ENCODE measurements at regions not wholly inside any gene's neighbourhood (a gene's known extent, or its start where the extent isn't known, plus 50 kb on each side); places are given as distances from the start of the nearest gene placed in this dataset.
"Not testable (repeated sequence)": the region's sequence is repeated elsewhere in the genome, so short reads cannot be mapped to it uniquely, and the experiment has no call there.

DNA sequence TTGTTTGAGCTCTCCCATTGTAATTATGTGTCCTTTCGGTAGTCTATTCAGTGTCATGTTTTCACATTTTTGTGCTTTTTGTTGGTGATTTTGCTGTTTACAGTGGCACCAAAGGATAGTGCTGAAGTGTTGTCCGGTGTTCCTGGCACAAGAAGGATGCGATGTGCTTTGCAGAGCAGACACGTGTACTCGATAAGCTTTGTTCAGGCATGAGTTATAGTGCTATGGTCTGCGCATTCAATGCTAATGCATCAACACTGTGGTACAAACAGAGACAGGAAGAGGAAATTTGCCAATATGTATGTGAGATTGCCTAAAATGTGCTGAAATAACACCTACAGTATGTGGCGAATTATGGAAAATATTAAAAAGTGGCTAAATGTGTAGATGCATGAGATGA is 913.4 kb upstream of the ACO1 start:
- DNase-seq (ENCODE audit: low spot score), result no peak

DNA sequence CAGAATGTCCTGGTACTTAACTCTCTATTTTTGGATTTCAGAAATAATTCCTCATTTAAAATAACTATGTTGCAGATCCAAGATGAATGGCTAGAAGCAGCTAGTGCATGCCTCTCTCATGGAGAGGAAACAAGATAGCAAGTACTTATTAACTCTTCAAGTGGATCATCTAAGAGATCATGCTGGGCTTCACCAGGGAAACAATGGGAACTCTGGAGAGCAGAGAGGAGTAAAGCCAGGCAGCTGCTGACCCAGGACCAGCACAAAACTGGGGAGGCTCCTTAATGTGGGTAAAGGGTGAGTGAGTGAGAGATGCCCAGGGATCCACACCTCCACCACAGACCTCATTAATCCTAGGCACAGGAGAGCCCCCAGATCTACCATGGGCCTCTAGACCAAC is 897.8 kb upstream of the ACO1 start:
- DNase-seq (ENCODE audit: low spot score), result no peak

DNA sequence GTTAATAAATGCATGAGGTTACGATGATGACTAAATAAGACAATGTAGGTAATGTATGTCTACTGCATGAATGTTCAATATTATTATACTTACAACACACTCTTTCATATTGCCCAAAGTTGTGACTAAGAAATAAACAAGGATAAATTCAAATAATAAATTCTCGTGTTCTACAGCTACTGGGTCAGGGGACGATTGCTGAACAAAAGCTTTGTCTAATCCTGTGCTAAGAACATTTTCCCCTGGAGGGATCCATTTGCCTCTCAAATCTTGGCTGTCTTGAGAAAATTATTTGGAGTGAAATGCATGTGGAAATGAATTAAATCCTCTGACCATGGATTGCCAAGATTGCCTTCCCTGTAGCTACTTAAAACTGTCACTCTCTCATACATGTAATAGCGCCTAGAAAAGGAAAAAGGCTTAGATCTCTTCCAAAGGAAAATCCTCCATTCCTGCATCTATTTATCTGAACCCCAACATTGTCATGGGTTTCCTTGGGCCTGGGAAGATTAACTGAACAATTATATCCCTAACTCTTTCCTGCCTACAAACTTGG is 893.8 kb upstream of the ACO1 start:
- no peak for DNase-seq (ENCODE audit: low spot score)

DNA sequence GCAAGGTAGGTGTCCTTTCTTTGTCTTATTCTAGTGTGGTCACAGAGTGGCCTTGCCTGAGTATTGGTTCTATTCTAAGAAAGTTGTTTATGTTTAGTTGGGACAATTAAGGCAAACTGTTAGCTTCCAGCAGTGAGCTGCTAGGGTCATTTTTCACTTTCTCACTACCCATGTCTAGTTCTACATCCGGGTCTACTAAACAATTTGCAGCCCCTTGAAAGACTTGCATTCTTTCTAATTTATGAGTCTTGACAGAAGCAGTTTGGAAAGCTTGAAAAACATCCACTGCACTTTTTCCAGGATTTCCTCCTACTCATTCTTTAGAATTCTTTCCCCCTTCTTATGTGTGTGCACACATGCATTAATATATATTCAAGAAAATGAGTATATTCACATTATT is 892.2 kb upstream of the ACO1 start:
- no peak for DNase-seq (ENCODE audit: low spot score)

DNA sequence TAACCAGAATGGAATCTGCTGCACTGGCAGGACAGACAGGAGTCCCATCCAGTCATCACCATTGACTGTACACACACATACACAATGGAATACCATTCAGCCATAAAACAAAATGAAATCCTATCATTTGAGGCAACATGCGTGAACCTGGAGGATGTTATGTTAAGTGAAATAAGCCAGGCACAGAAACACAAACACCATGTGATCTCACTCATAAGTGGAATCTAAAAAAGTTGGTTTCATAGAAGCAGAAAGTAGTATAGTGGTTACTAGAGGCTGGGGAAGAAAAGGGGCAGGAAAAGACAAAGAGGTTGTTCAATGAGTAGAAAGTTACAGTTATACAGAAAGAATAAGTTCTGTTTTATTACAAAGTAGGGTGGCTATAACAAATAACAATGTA is 884.0 kb upstream of the ACO1 start:
- DNase-seq (ENCODE audit: low spot score), result no peak

DNA sequence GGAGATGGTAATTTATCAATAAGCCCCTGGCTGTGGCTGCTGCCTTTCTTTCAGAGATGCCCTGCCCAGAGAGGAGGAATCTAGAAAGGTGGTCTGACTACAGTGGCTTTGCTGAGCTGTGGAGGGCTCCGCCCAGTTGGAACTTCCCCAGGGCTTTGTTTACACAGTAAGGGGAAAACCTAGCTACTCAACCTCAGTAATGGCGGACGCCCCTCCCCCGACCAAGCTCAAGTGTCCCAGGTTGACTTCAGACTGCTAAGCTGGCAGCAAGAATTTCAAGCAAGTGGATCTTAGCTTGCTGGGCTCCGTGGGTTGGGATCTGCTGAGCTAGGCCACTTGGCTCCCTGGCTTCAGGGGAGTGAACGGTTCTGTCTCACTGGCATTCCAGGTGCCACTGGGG is 865.4 kb upstream of the ACO1 start:
- DNase-seq (ENCODE audit: low spot score), result no peak

DNA sequence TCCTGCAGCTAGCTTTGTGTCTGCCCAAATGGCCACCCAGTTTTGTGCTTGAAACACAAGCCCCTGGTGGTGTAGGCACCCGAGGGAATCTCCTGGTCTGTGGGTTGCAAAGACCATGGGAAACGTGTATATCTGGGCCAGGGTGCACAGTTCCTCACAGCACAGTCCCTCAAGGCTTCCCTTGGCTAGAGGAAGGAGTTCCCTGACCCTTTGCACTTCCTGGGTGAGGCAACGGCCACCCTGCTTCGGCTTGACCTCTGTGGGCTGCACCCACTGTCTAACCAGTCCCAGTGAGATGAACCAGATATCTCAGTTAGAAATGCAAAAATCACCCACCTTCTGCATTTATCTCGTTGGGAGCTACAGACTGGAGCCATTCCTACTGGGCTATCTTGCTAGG is 865.0 kb upstream of the ACO1 start:
- DNase-seq (ENCODE audit: low spot score), result no peak

DNA sequence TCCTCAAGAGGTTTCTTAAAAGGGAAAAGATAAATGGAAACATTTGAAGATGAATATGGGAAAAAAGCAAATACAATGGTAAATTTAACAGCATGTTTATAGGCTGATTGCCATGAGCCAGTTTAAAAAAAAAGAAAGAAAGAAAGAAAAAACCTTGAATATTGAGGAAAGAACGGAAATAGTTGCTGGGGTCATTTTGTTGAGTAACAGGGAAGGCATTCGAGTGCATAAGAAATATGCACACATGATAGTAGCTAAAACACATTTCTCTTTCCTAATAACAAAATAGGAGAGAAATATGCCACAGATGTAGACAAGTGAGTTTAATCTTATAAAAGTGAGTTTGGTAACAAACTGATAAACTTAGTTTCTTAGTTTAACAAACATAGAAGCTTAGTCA is 864.6 kb upstream of the ACO1 start:
- DNase-seq (ENCODE audit: low spot score), result no peak

DNA sequence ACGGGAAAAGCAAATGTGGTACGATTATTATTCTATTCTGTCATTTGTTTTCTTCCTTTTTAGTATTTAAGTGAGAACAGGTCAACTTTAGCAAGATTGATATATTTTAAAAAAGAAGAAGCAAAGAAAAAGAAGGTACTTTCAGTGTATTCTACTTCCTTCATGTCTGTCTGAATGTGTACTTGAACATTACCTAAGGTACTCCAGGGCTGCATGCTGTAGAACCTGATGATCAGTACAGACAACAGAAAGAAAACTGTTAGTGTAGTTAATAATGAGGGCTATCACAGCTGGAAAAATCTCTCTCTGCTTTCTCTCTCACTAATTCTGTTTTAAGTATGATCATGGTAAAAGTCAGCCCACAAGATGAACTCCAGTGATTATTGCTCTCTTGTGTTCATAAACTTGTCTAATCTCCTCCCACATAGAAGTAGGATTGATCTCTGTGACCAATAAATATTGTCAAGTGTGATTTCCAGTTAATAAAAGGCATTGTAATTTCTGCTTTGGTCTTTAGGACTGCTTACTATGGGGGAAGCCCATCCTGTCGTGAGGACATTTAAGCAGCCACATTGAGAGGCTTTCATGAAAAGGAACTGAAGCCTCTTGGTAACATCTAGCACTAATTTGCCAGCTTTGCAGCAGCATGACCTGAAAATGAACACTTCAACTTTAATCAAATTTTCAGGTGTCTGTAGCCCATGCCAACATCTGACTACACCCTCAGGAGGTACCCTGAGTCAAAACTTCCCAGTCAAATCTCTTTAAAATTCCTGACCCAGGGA is 864.0 kb upstream of the ACO1 start:
- DNase-seq (ENCODE audit: low spot score), result no peak

DNA sequence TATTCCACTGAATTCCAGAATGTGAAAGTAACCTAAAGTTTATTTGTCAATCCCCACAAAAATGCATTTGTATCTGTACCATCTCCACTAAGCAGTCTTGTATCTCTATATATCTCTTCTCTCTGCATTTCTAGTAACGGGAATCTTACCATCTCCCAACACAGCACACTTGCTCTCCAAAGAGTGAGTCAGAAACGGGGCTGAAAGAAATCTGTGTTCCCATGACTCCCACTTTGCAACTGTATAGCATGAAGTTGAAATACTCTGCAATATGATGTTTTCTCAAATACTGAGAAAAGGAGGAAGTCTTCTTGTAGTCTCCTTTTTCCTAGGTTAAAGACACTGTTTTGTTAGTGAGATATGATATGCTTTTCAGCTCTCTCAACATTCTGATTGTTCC is 848.8 kb upstream of the ACO1 start:
- no peak for DNase-seq (ENCODE audit: low spot score)

DNA sequence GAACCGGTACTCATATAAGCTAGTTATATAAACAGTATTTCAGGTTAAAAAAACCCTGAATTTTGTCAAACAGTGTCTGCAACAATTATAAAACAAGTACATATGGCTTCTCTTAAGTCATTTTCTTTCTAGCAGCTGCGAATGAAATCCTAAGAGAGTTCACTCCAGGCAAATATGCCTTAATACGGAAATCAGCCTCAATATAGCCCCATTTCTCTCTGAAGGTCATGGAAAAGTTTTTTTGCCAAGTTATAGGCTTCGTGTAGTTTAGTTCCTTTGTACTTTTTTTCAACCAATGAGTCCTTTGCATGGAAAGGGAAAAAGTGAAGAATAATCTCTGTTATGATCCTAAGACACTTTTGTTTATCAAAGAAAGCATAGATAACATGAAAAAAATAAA is 848.0 kb upstream of the ACO1 start:
- no peak for DNase-seq (ENCODE audit: low spot score)

DNA sequence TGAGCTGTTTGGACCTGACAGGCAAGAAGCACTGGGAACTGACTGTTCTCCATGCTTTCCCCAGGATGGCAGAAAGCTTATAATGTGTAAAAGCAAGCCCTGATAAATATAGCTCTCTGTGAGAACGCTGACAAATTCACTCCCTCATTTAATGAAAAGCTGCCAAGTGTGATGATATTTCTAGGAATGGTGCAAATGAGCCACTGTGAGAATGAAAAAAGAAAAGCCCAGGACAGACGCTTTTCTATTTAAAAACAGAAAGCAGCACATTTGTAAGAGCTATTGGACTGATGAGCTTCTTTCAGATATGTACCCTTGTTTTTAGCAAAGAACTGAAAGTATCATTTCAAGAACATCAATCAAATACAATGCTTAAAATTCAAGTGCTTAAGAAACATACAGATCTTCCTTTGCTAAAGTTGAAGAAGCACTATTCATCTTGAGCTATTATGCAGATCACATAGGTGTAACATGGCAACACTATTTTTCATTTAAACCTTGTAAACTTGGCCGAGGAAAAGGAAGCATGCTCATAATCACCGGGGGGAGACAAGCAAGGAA is 842.6 kb upstream of the ACO1 start:
- no peak for DNase-seq (ENCODE audit: low spot score)

DNA sequence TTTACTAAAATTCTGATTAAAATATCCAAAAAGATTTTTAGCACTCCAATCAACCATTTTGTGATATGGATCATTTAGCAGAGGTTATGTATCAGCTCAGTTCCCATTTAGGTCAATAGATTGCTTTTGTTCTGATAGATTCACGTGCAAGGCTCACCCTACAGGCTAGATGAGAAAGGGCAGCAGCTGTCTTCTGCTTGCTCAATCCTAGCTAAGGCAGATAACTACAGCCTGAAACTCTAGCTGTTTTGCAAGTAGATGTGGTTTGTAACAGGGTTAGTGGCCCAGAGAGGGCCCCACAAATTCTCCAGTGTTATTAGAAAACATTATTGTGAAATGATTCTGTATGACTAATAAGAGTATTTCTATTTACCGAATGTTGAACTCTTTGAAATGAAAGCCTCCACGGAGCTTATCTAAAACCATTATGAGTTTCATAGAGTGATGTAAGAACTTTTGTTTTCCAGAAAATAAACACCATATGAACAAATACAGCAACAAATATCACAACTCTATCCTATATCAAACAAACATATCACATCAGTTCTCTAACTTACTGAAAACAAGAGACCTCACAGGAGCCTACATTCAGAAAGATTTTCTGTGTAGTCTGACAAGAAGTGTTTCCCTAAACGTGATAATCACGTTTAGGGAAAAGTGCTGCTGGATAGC is 841.9 kb upstream of the ACO1 start:
- no peak for DNase-seq (ENCODE audit: low spot score)

DNA sequence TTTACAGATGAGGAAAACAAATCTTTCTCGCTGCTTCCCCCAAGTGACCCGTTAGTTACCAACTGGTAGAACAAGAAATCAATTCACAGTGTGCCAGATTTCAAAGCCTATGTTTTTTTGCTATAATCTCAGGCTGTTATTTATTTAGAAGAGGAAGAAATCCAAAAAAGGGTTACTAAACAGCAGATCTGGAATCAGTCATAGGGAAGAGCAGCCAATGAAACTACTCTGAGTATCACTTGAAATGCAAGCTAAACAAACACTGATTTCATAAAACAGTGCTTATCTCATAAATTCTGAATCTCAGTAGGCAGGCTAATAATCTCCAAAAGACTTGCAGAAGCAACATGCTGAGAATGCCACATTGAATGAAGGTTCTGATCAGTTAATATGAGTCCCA is 829.5 kb upstream of the ACO1 start:
- DNase-seq (ENCODE audit: low spot score), result no peak

DNA sequence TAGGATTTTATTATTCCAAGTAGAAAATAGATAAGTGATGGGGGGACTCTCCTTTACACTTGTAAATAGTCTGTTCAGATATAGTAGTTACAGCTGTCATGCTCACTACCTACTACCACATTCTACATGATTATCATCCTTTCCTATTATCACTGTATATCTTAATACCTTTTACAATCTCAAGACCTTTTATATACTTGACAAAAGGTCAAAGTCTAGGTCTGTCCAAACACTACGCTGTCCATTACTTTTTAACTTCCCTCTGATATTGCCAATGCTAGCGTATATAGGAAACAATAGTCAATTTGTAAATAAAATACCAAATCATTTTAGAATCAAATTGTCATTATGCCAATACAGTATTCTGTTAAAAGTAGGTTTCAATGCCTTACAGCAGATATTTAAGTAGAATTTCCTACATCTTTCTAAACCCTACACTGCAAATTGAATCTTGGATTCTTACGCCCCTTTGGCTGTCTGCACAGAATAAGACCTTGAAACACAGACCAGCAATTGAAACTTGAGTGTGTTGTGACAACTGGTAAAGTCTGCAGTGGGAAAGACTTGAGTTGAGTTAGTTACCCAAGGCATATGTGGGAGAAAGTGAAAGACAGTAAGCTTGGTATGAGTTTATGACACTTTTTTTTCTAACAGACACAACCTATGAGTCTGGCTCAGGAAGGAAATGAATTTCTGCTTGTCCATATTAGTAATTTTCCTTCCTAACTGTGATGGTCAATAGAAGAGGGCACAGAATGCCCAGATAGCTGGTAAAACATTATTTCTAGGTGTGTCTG is 827.6 kb upstream of the ACO1 start:
- DNase-seq (ENCODE audit: low spot score), result no peak

DNA sequence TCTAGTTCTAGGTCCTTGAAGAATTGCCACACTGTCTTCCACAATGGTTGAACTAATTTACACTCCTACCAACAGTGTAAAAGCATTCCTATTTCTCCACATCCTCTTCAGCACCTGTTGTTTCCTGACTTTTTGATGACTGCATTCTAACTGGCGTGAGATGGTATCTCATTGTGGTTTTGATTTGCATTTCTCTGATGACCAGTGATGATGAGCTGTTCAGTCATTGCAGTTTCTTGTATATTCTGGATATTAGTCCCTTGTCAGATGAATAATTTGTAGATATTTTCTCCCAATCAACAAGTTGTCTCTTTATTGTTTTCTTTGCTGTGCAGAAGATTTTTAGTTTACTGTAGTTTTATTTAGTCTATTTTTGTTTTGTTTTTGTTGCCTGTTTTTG is 812.3 kb upstream of the ACO1 start:
- DNase-seq (ENCODE audit: low spot score), result not testable (repeated sequence)

DNA sequence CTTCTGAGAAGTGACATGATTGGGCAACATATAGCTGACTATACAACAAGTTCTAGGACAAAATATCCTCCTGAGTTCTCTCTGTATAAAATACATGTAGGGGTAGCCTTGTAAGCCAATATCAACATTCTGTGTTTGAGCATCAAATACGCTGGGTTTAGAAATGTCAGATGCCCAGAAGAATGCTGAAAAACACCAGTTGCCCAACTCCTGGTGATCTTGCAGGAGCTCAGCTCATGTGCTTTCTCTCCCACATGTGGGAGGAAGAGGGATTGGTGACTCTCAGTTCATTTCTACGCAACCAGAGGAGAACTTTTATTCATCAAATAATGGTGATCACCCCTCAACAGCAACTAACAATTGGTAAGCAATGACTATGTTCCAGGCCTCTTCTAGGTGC is 810.9 kb upstream of the ACO1 start:
- no peak for DNase-seq (ENCODE audit: low spot score)

DNA sequence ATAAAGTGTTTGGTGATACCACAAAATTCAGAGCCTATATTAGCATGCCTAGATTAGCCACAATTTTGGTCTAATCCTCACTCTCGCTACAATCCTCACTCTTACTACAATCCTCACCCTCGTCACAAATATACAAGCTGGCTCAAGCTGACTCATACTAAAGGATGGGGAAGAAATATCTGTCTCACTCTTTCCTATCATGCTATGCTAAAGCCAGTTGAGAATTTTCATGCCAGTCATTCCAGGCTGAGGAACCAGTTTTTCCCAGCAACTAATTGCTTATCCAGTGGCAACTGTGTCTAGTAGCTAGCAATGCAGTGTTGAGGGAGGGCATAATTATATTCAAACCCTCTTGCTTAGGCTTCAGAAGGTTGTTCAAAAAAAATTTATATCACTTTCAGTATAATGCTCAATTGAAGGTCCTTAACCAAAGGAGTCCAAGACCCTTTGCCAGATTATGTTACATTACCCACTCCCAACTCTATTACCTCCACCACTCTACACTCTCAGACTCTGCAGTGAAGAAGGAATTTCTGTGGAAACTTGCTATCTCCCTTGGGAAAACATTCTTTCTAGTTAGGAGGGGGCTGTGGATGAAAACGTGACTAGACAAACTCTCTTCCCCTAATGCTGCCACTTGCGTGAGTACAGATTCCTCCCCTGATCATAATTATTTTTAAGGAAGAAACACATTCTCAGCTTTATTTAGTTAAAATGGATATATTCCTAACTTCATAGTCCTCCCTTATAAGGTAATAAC is 810.3 kb upstream of the ACO1 start:
- no peak for DNase-seq (ENCODE audit: low spot score)

DNA sequence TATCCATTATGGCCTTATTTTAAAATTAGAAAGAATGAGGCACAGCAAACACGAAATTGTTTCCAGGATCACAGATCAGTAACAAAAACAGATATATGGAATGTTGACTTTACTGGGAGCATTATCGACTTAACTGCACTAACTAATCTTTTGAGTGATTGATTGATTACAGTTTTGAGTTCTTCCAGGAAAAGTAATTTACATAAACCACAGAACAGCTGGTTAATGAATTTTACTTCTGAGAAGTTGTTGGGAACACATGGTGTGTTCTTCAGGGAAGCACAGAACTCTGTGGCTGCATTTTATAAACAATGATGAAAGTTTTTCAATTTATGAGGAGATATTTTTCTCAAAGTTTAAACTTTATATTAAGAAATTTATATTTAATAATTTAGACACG is 802.4 kb upstream of the ACO1 start:
- DNase-seq (ENCODE audit: low spot score), result no peak

DNA sequence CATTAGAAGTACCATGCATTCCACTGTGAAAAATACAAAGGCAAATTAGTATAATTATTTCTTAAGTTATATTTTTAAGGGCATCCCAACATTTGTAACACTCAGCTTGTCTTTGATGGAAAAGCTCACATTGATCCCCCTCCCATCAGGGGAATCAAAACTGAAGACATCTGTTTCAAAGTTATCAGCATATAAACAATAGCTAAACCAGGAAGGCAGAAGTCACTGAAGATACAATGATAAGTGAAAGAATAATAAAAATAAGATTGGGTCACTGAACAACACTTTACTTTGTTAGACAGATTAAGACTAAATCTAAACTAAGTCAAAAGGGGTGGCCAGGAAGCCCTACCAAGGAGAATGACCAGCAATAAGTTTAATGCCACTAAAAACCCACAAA is 801.9 kb upstream of the ACO1 start:
- DNase-seq (ENCODE audit: low spot score), result no peak

DNA sequence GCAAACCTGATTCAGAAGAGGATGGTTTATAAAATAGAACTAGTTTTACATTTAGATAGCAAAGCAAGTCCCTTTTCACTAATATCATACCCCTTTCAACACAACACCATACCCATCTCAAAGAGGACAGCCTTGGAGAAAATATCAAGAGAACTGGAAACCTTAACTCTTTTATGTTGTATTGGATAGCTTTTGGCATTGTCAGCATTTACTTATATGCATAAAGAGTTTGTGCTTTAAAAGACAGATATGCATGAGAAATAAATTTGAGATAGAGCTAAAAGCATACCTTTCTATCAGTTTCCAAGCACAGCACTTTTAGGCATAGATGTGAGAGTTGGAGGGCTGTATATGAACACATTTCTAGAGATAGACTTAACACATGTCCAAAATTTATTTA is 799.3 kb upstream of the ACO1 start:
- no peak for DNase-seq (ENCODE audit: low spot score)

DNA sequence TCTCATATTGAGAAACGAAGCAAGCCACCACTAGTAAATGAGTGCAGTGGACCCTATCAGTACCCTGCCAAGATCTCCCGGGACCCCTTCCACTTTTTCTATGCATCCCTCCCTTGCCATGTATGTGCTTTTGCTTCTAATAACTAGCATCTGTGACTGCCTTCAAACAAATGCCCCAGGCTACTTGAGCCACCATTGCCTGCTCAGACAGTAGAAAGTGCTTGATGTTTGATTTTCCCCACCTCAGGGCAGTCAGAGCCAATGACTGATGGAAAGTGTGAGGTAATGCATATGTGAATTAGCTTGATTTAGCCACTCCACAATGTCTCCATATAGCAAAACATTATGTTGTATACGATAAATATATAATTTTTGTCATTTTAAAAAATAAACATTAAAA is 797.3 kb upstream of the ACO1 start:
- DNase-seq (ENCODE audit: low spot score), result no peak

Data from kidney capillary endothelial cell (primary cell).